ENCODE measurements at regions not wholly inside any gene's neighbourhood (a gene's known extent, or its start where the extent isn't known, plus 50 kb on each side); places are given as distances from the start of the nearest gene placed in this dataset.

DNA sequence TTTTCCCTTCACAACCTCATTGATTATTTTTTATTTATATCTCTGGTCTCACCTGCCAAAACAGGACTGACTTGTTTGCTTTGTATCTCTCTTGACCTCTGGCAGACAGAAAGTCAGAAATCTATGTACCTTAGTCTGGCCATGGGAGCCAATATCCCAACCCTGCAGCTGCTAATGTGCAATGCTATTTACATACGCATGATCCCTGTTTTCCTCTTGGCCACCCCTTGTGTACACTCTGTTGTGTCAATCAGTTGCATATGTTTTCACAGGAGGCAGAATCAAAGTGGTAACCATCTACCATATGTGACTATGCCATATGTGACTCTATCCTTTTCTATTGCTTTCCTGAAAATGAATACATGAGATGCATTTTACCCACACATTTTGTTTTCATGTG, 688.8 kb downstream of the PLA2G4A start:
- H3K4me3 ChIP-seq (ENCODE audit: low read depth in 1 of 3, low read length in 3 of 3), result no peak overlapping the region
- H3K9me3 ChIP-seq (ENCODE audit: control insufficient read depth in 4 of 4, low read length in 3 of 4), result no peaks in the 10 kb centered on the region
- H3K27me3 ChIP-seq (ENCODE audit: control insufficient read depth in 4 of 4, insufficient read depth in 4 of 4, low read length in 3 of 4), result no peaks in the 10 kb centered on the region
- no peak overlapping the region for H3K27ac ChIP-seq (ENCODE audit: low read depth in 1 of 2, low read length in 2 of 2)
- no peak overlapping the region for H3K9ac ChIP-seq (ENCODE audit: low read depth in 1 of 2, low read length in 2 of 2)
- 33% methylated on average over 1 of the region's 1 CpG for WGBS
- H3K36me3 ChIP-seq (ENCODE audit: control insufficient read depth in 4 of 4, insufficient read depth in 3 of 4, low read depth in 1 of 4, low read length in 3 of 4), result no peaks in the 10 kb centered on the region
- H3K4me1 ChIP-seq (ENCODE audit: control insufficient read depth in 4 of 4, insufficient read depth in 4 of 4, low read length in 3 of 4), result peaks cover 0 to 4% (median 0%) of the 10 kb centered on the region in 4 donors
- TF ChIP-seq HNF4A (conservative IDR thresholded peaks at IDR 0.05), result peak; percentile 70 to 73
- TF ChIP-seq FOXA1 (IDR thresholded peaks at IDR 0.05), result peak; percentile 99
- TF ChIP-seq, protein P1, sequence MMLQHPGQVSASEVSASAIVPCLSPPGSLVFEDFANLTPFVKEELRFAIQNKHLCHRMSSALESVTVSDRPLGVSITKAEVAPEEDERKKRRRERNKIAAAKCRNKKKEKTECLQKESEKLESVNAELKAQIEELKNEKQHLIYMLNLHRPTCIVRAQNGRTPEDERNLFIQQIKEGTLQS (IDR thresholded peaks at IDR 0.05), result peak; percentile 84
- peak; percentile 81 for TF ChIP-seq ZBTB33 (IDR thresholded peaks at IDR 0.05)
- TF ChIP-seq, protein P2, sequence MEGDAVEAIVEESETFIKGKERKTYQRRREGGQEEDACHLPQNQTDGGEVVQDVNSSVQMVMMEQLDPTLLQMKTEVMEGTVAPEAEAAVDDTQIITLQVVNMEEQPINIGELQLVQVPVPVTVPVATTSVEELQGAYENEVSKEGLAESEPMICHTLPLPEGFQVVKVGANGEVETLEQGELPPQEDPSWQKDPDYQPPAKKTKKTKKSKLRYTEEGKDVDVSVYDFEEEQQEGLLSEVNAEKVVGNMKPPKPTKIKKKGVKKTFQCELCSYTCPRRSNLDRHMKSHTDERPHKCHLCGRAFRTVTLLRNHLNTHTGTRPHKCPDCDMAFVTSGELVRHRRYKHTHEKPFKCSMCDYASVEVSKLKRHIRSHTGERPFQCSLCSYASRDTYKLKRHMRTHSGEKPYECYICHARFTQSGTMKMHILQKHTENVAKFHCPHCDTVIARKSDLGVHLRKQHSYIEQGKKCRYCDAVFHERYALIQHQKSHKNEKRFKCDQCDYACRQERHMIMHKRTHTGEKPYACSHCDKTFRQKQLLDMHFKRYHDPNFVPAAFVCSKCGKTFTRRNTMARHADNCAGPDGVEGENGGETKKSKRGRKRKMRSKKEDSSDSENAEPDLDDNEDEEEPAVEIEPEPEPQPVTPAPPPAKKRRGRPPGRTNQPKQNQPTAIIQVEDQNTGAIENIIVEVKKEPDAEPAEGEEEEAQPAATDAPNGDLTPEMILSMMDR (IDR thresholded peaks at IDR 0.05; ENCODE audit: low read depth, low read length, missing input control), result no peak
- TF ChIP-seq RAD21 (IDR thresholded peaks at IDR 0.05), result peak; percentile 28 to 29
- TF ChIP-seq RXRA (IDR thresholded peaks at IDR 0.05), result peak; percentile 74 to 83
- TF ChIP-seq, protein P3, sequence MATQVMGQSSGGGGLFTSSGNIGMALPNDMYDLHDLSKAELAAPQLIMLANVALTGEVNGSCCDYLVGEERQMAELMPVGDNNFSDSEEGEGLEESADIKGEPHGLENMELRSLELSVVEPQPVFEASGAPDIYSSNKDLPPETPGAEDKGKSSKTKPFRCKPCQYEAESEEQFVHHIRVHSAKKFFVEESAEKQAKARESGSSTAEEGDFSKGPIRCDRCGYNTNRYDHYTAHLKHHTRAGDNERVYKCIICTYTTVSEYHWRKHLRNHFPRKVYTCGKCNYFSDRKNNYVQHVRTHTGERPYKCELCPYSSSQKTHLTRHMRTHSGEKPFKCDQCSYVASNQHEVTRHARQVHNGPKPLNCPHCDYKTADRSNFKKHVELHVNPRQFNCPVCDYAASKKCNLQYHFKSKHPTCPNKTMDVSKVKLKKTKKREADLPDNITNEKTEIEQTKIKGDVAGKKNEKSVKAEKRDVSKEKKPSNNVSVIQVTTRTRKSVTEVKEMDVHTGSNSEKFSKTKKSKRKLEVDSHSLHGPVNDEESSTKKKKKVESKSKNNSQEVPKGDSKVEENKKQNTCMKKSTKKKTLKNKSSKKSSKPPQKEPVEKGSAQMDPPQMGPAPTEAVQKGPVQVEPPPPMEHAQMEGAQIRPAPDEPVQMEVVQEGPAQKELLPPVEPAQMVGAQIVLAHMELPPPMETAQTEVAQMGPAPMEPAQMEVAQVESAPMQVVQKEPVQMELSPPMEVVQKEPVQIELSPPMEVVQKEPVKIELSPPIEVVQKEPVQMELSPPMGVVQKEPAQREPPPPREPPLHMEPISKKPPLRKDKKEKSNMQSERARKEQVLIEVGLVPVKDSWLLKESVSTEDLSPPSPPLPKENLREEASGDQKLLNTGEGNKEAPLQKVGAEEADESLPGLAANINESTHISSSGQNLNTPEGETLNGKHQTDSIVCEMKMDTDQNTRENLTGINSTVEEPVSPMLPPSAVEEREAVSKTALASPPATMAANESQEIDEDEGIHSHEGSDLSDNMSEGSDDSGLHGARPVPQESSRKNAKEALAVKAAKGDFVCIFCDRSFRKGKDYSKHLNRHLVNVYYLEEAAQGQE (IDR thresholded peaks at IDR 0.05), result peak; percentile 56
- no peak for TF ChIP-seq GABPA (IDR thresholded peaks at IDR 0.05 in 1 of 2, conservative IDR thresholded peaks at IDR 0.05 in 1 of 2)
- TF ChIP-seq NR2F2 (IDR thresholded peaks at IDR 0.05), result peak; percentile 44
- TF ChIP-seq TAF1 (conservative IDR thresholded peaks at IDR 0.05), result no peak
- peak in 1 of 2 donors; percentile 67 for TF ChIP-seq EGR1 (IDR thresholded peaks at IDR 0.05; ENCODE audit: low read depth in 2 of 2)
- no peak for TF ChIP-seq HNF4G (IDR thresholded peaks at IDR 0.05)
- peak; percentile 83 to 96 for TF ChIP-seq JUND (IDR thresholded peaks at IDR 0.05)
- TF ChIP-seq FOXA2 (IDR thresholded peaks at IDR 0.05), result peak; percentile 100
- peak; percentile 80 for TF ChIP-seq YY1 (IDR thresholded peaks at IDR 0.05)
- peak; percentile 59 for TF ChIP-seq SP1 (IDR thresholded peaks at IDR 0.05)
- TF ChIP-seq MAX (IDR thresholded peaks at IDR 0.05), result peak; percentile 59
- DNase-seq (ENCODE audit: low spot score), result no peak

All from liver (tissue), 8 donors.